ENCODE measurements at regions not wholly inside any gene's neighbourhood (a gene's known extent, or its start where the extent isn't known, plus 50 kb on each side); places are given as distances from the start of the nearest gene placed in this dataset.
A peak's percentile ranks its signal among the peaks of the same experiment; 100 is the strongest.

DNA sequence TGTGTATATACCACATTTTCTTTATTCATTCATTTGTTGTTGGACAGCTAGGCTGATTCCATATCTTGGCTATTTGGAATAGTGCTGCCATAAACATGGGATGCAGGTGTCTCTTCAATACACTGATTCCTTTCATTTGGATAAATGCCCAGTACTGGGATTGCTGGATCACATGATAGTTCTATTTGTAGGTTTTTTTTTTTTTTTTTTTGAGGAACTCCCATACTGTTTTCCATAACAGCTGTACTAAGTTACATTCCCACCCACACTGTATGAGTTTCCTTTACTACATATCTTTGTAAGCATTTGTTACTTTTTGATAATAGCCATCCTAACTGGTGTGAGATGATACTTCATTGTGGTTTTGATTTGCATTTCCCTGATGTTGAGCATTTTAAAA, 437.7 kb downstream of the DIPK2A start:
- Histone ChIP-seq H3K23ac (ENCODE audit: low read length) (no peak overlapping the region), H3K18ac (ENCODE audit: low read length) (no peak overlapping the region), H3K4ac (ENCODE audit: low read depth, low read length) (no peak overlapping the region), H4K8ac (ENCODE audit: low read depth, low read length) (no peak overlapping the region), H3K79me1 (ENCODE audit: low read length) (no peaks in the 10 kb centered on the region), H3K79me2 (ENCODE audit: control insufficient read depth, insufficient read depth, low read length, poor library complexity) (no peaks in the 10 kb centered on the region), H3K36me3 (ENCODE audit: control insufficient read depth in 1 of 2, insufficient read depth in 2 of 2, low read length in 2 of 2) (no peaks in the 10 kb centered on the region), H3K14ac (ENCODE audit: low read length) (no peak overlapping the region), H4K91ac (ENCODE audit: low read depth, low read length) (no peak overlapping the region), H2AFZ (ENCODE audit: insufficient read depth, low read length, poor library complexity) (no peak overlapping the region), H2AK5ac (ENCODE audit: low read length) (no peak overlapping the region), H4K12ac (ENCODE audit: low read depth, low read length) (no peak overlapping the region), H3K9ac (ENCODE audit: low read length) (no peak overlapping the region), H3K9me3 (ENCODE audit: insufficient read depth, low read depth, low read length) (no peaks in the 10 kb centered on the region), H2BK5ac (ENCODE audit: low read depth, low read length, poor library complexity) (no peak overlapping the region), H3K27ac (ENCODE audit: low read depth, low read length) (no peak overlapping the region), H3K4me3 (ENCODE audit: low read depth, low read length) (no peak overlapping the region), H2BK120ac (ENCODE audit: insufficient read depth, low read length, poor library complexity) (no peak overlapping the region), H2BK12ac (ENCODE audit: low read length) (no peak overlapping the region), H3K4me2 (ENCODE audit: low read length) (no peak overlapping the region), H3K27me3 (ENCODE audit: insufficient read depth, low read length) (no peaks in the 10 kb centered on the region), H3K4me1 (ENCODE audit: control insufficient read depth in 1 of 2, insufficient read depth in 2 of 2, low read length in 2 of 2) (peaks cover 0 to 2% of the 10 kb centered on the region in 2 experiments)
- no peak for DNase-seq

DNA sequence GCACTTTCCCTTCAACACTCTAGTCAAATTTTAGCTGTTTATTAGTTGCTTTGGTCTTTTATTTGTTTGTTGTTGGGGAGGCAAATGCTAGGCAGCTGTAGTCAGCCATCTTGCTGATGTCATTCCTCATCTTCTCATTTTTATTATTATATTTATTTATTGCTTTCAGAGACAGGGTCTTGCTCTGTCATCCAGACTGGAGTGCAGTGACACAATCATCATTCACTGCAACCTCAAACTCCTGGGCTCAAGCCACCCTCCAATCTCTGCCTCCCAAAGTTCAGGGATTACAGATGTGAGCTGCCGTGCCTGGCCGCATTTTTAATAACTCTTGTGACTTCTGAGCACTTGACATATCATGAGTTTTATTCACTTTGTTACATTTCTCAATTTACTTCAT, 441.4 kb downstream of the DIPK2A start:
- Histone ChIP-seq H4K8ac (ENCODE audit: low read depth, low read length) (no peak overlapping the region), H3K4me1 (ENCODE audit: control insufficient read depth in 1 of 2, insufficient read depth in 2 of 2, low read length in 2 of 2) (peaks cover 0 to 2% of the 10 kb centered on the region in 2 experiments), H3K18ac (ENCODE audit: low read length) (no peak overlapping the region), H3K79me2 (ENCODE audit: control insufficient read depth, insufficient read depth, low read length, poor library complexity) (no peaks in the 10 kb centered on the region), H3K14ac (ENCODE audit: low read length) (no peak overlapping the region), H3K9me3 (ENCODE audit: insufficient read depth, low read depth, low read length) (no peaks in the 10 kb centered on the region), H2BK120ac (ENCODE audit: insufficient read depth, low read length, poor library complexity) (no peak overlapping the region), H3K79me1 (ENCODE audit: low read length) (no peaks in the 10 kb centered on the region), H2AFZ (ENCODE audit: insufficient read depth, low read length, poor library complexity) (no peak overlapping the region), H2BK12ac (ENCODE audit: low read length) (no peak overlapping the region), H2AK5ac (ENCODE audit: low read length) (no peak overlapping the region), H4K91ac (ENCODE audit: low read depth, low read length) (no peak overlapping the region), H3K27me3 (ENCODE audit: insufficient read depth, low read length) (no peaks in the 10 kb centered on the region), H3K36me3 (ENCODE audit: control insufficient read depth in 1 of 2, insufficient read depth in 2 of 2, low read length in 2 of 2) (no peaks in the 10 kb centered on the region), H3K4ac (ENCODE audit: low read depth, low read length) (no peak overlapping the region), H3K4me3 (ENCODE audit: low read depth, low read length) (no peak overlapping the region), H4K12ac (ENCODE audit: low read depth, low read length) (no peak overlapping the region), H3K4me2 (ENCODE audit: low read length) (no peak overlapping the region), H3K23ac (ENCODE audit: low read length) (no peak overlapping the region), H3K9ac (ENCODE audit: low read length) (no peak overlapping the region), H3K27ac (ENCODE audit: low read depth, low read length) (no peak overlapping the region), H2BK5ac (ENCODE audit: low read depth, low read length, poor library complexity) (no peak overlapping the region)
- WGBS (ENCODE audit: extremely low coverage, insufficient coverage, insufficient read length) = no CpG with 5 or more reads among the region's 2 CpGs
- no peak for DNase-seq

DNA sequence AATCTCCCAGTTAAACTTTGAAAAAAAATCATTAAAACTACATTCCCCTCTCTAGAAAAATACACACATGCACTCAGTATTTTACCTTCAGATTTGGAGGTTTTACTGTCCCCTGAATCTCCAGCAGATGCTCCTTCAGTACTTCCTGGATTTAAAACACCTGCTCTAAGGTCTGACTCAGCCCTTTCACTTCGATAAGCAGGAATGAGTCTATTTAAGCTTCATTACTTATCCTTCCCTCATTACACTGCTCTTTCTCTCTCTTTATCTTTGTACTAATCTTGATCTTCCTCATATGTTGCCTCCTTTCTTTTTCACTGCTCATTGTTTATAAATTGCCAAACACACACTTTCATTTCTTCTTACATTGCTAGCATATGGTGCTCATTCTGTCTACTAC, 443.9 kb downstream of the DIPK2A start:
- DNase-seq = no peak
- no peak overlapping the region for H3K4me2 ChIP-seq (ENCODE audit: low read length)
- H3K18ac ChIP-seq (ENCODE audit: low read length) = no peak overlapping the region
- no peak overlapping the region for H3K4ac ChIP-seq (ENCODE audit: low read depth, low read length)
- no peaks in the 10 kb centered on the region for H3K79me2 ChIP-seq (ENCODE audit: control insufficient read depth, insufficient read depth, low read length, poor library complexity)
- no peak overlapping the region for H3K27ac ChIP-seq (ENCODE audit: low read depth, low read length)
- no peaks in the 10 kb centered on the region for H3K36me3 ChIP-seq (ENCODE audit: control insufficient read depth in 1 of 2, insufficient read depth in 2 of 2, low read length in 2 of 2)
- H4K91ac ChIP-seq (ENCODE audit: low read depth, low read length) = no peak overlapping the region
- peaks cover 0 to 2% of the 10 kb centered on the region in 2 experiments for H3K4me1 ChIP-seq (ENCODE audit: control insufficient read depth in 1 of 2, insufficient read depth in 2 of 2, low read length in 2 of 2)
- no peaks in the 10 kb centered on the region for H3K27me3 ChIP-seq (ENCODE audit: insufficient read depth, low read length)
- no peaks in the 10 kb centered on the region for H3K79me1 ChIP-seq (ENCODE audit: low read length)
- H2BK12ac ChIP-seq (ENCODE audit: low read length) = no peak overlapping the region
- no peak overlapping the region for H4K8ac ChIP-seq (ENCODE audit: low read depth, low read length)
- H2BK5ac ChIP-seq (ENCODE audit: low read depth, low read length, poor library complexity) = no peak overlapping the region
- no peak overlapping the region for H3K4me3 ChIP-seq (ENCODE audit: low read depth, low read length)
- no peak overlapping the region for H2AK5ac ChIP-seq (ENCODE audit: low read length)
- no peaks in the 10 kb centered on the region for H3K9me3 ChIP-seq (ENCODE audit: insufficient read depth, low read depth, low read length)
- no peak overlapping the region for H4K12ac ChIP-seq (ENCODE audit: low read depth, low read length)
- H3K14ac ChIP-seq (ENCODE audit: low read length) = no peak overlapping the region
- no peak overlapping the region for H2AFZ ChIP-seq (ENCODE audit: insufficient read depth, low read length, poor library complexity)
- no peak overlapping the region for H2BK120ac ChIP-seq (ENCODE audit: insufficient read depth, low read length, poor library complexity)
- H3K9ac ChIP-seq (ENCODE audit: low read length) = no peak overlapping the region
- no CpG with 5 or more reads among the region's 1 CpG for WGBS (ENCODE audit: extremely low coverage, insufficient coverage, insufficient read length)
- no peak overlapping the region for H3K23ac ChIP-seq (ENCODE audit: low read length)

DNA sequence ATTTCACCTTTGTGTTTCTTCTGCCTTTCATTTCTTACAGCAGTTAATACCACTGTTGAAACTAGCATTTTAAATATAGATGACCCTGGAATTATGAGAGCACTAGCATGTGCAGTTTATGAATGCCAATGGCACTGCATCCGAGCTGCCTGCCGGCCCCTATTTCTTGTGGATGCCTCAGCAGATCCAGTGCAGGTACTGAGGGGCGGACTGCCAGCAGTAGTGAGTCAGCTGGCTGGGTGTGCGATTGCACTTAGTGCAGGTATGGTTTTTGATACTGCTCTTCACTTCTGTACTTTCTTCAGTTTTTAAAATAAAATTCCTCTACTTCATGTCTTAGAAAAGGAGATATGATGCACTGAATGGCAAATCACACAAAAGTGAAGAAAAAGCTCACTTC, 453.0 kb downstream of the DIPK2A start:
- H2AK5ac ChIP-seq (ENCODE audit: low read length) = no peak overlapping the region
- H2BK12ac ChIP-seq (ENCODE audit: low read length) = no peak overlapping the region
- H3K36me3 ChIP-seq (ENCODE audit: control insufficient read depth in 1 of 2, insufficient read depth in 2 of 2, low read length in 2 of 2) = no peaks in the 10 kb centered on the region
- H4K12ac ChIP-seq (ENCODE audit: low read depth, low read length) = no peak overlapping the region
- H2BK120ac ChIP-seq (ENCODE audit: insufficient read depth, low read length, poor library complexity) = no peak overlapping the region
- no peak overlapping the region for H3K4ac ChIP-seq (ENCODE audit: low read depth, low read length)
- H3K23ac ChIP-seq (ENCODE audit: low read length) = no peak overlapping the region
- no peaks in the 10 kb centered on the region for H3K9me3 ChIP-seq (ENCODE audit: insufficient read depth, low read depth, low read length)
- no peak overlapping the region for H3K14ac ChIP-seq (ENCODE audit: low read length)
- H3K27me3 ChIP-seq (ENCODE audit: insufficient read depth, low read length) = no peaks in the 10 kb centered on the region
- H3K27ac ChIP-seq (ENCODE audit: low read depth, low read length) = no peak overlapping the region
- H3K9ac ChIP-seq (ENCODE audit: low read length) = no peak overlapping the region
- no peak overlapping the region for H4K8ac ChIP-seq (ENCODE audit: low read depth, low read length)
- H2BK5ac ChIP-seq (ENCODE audit: low read depth, low read length, poor library complexity) = no peak overlapping the region
- no peak overlapping the region for H3K18ac ChIP-seq (ENCODE audit: low read length)
- no peaks in the 10 kb centered on the region for H3K4me1 ChIP-seq (ENCODE audit: control insufficient read depth in 1 of 2, insufficient read depth in 2 of 2, low read length in 2 of 2)
- no peak overlapping the region for H3K4me2 ChIP-seq (ENCODE audit: low read length)
- H3K79me2 ChIP-seq (ENCODE audit: control insufficient read depth, insufficient read depth, low read length, poor library complexity) = no peaks in the 10 kb centered on the region
- no peak overlapping the region for H3K4me3 ChIP-seq (ENCODE audit: low read depth, low read length)
- DNase-seq = peak in 1 of 2 donors; percentile 2
- WGBS (ENCODE audit: extremely low coverage, insufficient coverage, insufficient read length) = no CpG with 5 or more reads among the region's 4 CpGs
- H4K91ac ChIP-seq (ENCODE audit: low read depth, low read length) = no peak overlapping the region
- no peak overlapping the region for H2AFZ ChIP-seq (ENCODE audit: insufficient read depth, low read length, poor library complexity)
- H3K79me1 ChIP-seq (ENCODE audit: low read length) = no peaks in the 10 kb centered on the region

DNA sequence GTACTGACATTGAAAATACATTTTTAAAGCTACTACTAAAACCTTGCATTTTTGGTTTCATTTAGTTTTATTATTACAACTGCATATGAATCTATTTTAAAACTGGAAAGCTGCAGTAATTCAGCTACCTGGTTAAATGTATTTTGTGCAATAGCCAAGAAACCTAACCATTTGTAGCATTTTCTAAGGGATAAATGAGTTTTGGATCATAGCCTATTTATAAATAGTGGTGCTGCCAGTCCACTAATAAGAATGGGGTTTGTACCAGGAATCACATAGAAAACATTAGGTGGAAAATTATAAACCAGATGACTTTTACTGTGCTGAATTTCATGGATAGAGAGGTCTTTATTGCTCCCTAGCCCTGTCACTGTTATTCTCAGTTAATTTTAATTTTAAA, 454.7 kb downstream of the DIPK2A start:
- Histone ChIP-seq H3K4me1 (ENCODE audit: control insufficient read depth in 1 of 2, insufficient read depth in 2 of 2, low read length in 2 of 2) (no peaks in the 10 kb centered on the region), H3K9me3 (ENCODE audit: insufficient read depth, low read depth, low read length) (no peaks in the 10 kb centered on the region), H4K12ac (ENCODE audit: low read depth, low read length) (no peak overlapping the region), H3K27me3 (ENCODE audit: insufficient read depth, low read length) (no peaks in the 10 kb centered on the region), H2AK5ac (ENCODE audit: low read length) (no peak overlapping the region), H3K23ac (ENCODE audit: low read length) (no peak overlapping the region), H3K4me3 (ENCODE audit: low read depth, low read length) (no peak overlapping the region), H3K4ac (ENCODE audit: low read depth, low read length) (no peak overlapping the region), H3K36me3 (ENCODE audit: control insufficient read depth in 1 of 2, insufficient read depth in 2 of 2, low read length in 2 of 2) (no peaks in the 10 kb centered on the region), H2BK5ac (ENCODE audit: low read depth, low read length, poor library complexity) (no peak overlapping the region), H3K14ac (ENCODE audit: low read length) (no peak overlapping the region), H4K91ac (ENCODE audit: low read depth, low read length) (no peak overlapping the region), H3K18ac (ENCODE audit: low read length) (no peak overlapping the region), H4K8ac (ENCODE audit: low read depth, low read length) (no peak overlapping the region), H3K4me2 (ENCODE audit: low read length) (no peak overlapping the region), H3K79me2 (ENCODE audit: control insufficient read depth, insufficient read depth, low read length, poor library complexity) (no peaks in the 10 kb centered on the region), H2AFZ (ENCODE audit: insufficient read depth, low read length, poor library complexity) (no peak overlapping the region), H2BK12ac (ENCODE audit: low read length) (no peak overlapping the region), H3K9ac (ENCODE audit: low read length) (no peak overlapping the region), H3K79me1 (ENCODE audit: low read length) (no peaks in the 10 kb centered on the region), H3K27ac (ENCODE audit: low read depth, low read length) (no peak overlapping the region), H2BK120ac (ENCODE audit: insufficient read depth, low read length, poor library complexity) (no peak overlapping the region)
- DNase-seq = no peak
